ENCODE measurements at regions not wholly inside any gene's neighbourhood (a gene's known extent, or its start where the extent isn't known, plus 50 kb on each side); places are given as distances from the start of the nearest gene placed in this dataset.

GRCh38 chr13:77406644-77407440, 79.9 kb upstream of the MYCBP2 start:
- TF ChIP-seq CTCF (IDR thresholded peaks at IDR 0.05) (no peak), POLR2A (IDR thresholded peaks at IDR 0.05) (no peak)

All from adrenal gland (tissue), 5 donors.